GM03348 (cell line): ENCODE measurements at regions not wholly inside any gene's neighbourhood (a gene's known extent, or its start where the extent isn't known, plus 50 kb on each side); places are given as distances from the start of the nearest gene placed in this dataset.
A peak's percentile ranks its signal among the peaks of the same experiment; 100 is the strongest.

Experiments used
- DNase-seq: peaks from one replicate; pipeline ENCODE4 v3.0.0; 2012; ENCODE audit warnings: low spot score

- DNase-seq: no peak
Measured at GRCh38 chr1:58430421-58431275, 115.9 kb downstream of the OMA1 start.

- no peak for DNase-seq
Measured at GRCh38 chr1:58426918-58427317, 119.6 kb downstream of the OMA1 start.

GRCh38 chr1:58422436-58422835 lies 124.1 kb downstream of the OMA1 start:
- no peak for DNase-seq

- DNase-seq: no peak
Measured at GRCh38 chr1:58418283-58419228, 128.0 kb downstream of the OMA1 start.

GRCh38 chr1:58412071-58412580 lies 134.4 kb downstream of the OMA1 start:
- peak; percentile 49 for DNase-seq

- peak; percentile 60 for DNase-seq
Measured at GRCh38 chr1:58409890-58410289, 136.6 kb downstream of the OMA1 start.

- DNase-seq: no peak
Measured at GRCh38 chr1:58409336-58409735, 137.2 kb downstream of the OMA1 start.

- no peak for DNase-seq
Measured at GRCh38 chr1:58406301-58407071, 140.0 kb downstream of the OMA1 start.

GRCh38 chr1:58405660-58406059 lies 140.9 kb downstream of the OMA1 start:
- no peak for DNase-seq

- DNase-seq: no peak
Measured at GRCh38 chr1:58403894-58404293, 142.6 kb downstream of the OMA1 start.

GRCh38 chr1:58402444-58402843 lies 144.1 kb downstream of the OMA1 start:
- peak; percentile 43 for DNase-seq

GRCh38 chr1:58401991-58402390 lies 144.5 kb downstream of the OMA1 start:
- DNase-seq: peak; percentile 44

- no peak for DNase-seq
Measured at GRCh38 chr1:58399176-58399575, 147.3 kb downstream of the OMA1 start.

- no peak for DNase-seq
Measured at GRCh38 chr1:58398714-58399113, 147.8 kb downstream of the OMA1 start.

- DNase-seq: peak; percentile 86
Measured at GRCh38 chr1:58397187-58397820, 149.2 kb downstream of the OMA1 start.

- DNase-seq: no peak
Measured at GRCh38 chr1:58396150-58396549, 150.4 kb downstream of the OMA1 start.

- peak; percentile 86 for DNase-seq
Measured at GRCh38 chr1:58395355-58395754, 151.2 kb downstream of the OMA1 start.

GRCh38 chr1:58392083-58392482 lies 154.4 kb downstream of the OMA1 start:
- no peak for DNase-seq

GRCh38 chr1:58391514-58391913 lies 155.0 kb downstream of the OMA1 start:
- DNase-seq: no peak

GRCh38 chr1:58391056-58391455 lies 155.5 kb downstream of the OMA1 start:
- no peak for DNase-seq

- DNase-seq: no peak
Measured at GRCh38 chr1:58390091-58390490, 156.4 kb downstream of the OMA1 start.
